ENCODE measurements at regions not wholly inside any gene's neighbourhood (a gene's known extent, or its start where the extent isn't known, plus 50 kb on each side); places are given as distances from the start of the nearest gene placed in this dataset.

GRCh38 chr5:124309241-124309980 lies 437.0 kb downstream of the ZNF608 start:
- no peak for TF ChIP-seq CTCF (IDR thresholded peaks at IDR 0.05)
- TF ChIP-seq POLR2A (IDR thresholded peaks at IDR 0.05) = no peak

Measured in thyroid gland (tissue), 4 donors.